Mucosa of rectum (tissue), 2 donors: ENCODE measurements at regions not wholly inside any gene's neighbourhood (a gene's known extent, or its start where the extent isn't known, plus 50 kb on each side); places are given as distances from the start of the nearest gene placed in this dataset.

Source experiments
- H3K27ac ChIP-seq, 2 donors: one replicate each; pipeline ENCODE4 v1.7.0; 2013; ENCODE audit warnings: inconsistent platforms in 2 of 2, low read depth in 2 of 2, low read length in 2 of 2
- H3K27me3 ChIP-seq, 2 donors: one replicate each; pipeline ENCODE4 v1.7.0; 2013; ENCODE audit warnings: low read length in 2 of 2; ENCODE audit not compliant: control insufficient read depth in 2 of 2, insufficient read depth in 2 of 2
- H3K36me3 ChIP-seq, 2 donors: one replicate each; pipeline ENCODE4 v1.7.0; 2013; ENCODE audit warnings: low read length in 2 of 2; ENCODE audit not compliant: control insufficient read depth in 2 of 2, insufficient read depth in 2 of 2
- H3K4me1 ChIP-seq, 2 donors: one replicate each; pipeline ENCODE4 v1.7.0; 2013; ENCODE audit warnings: low read length in 2 of 2, mild to moderate bottlenecking in 1 of 2; ENCODE audit not compliant: control insufficient read depth in 2 of 2, insufficient read depth in 2 of 2
- H3K4me3 ChIP-seq, 2 donors: one replicate each; pipeline ENCODE4 v1.7.0; 2013; ENCODE audit warnings: low read length in 2 of 2
- H3K9ac ChIP-seq, 2 donors: one replicate each; pipeline ENCODE4 v1.7.0; 2013; ENCODE audit warnings: low read length in 2 of 2, low read depth in 1 of 2, mild to moderate bottlenecking in 1 of 2
- H3K9me3 ChIP-seq, 2 donors: one replicate each; pipeline ENCODE4 v1.7.0; 2013; ENCODE audit warnings: low read length in 2 of 2; ENCODE audit not compliant: control insufficient read depth in 2 of 2
- donor health status: healthy.
- donor health status: Normal muscosa, but diverticular disease.

- Histone ChIP-seq H3K9me3 (no peaks in the 10 kb centered on the region), H3K27me3 (peaks cover 0 to 3% of the 10 kb centered on the region in 2 donors), H3K36me3 (no peaks in the 10 kb centered on the region), H3K9ac (no peak overlapping the region), H3K4me1 (no peaks in the 10 kb centered on the region), H3K27ac (no peak overlapping the region), H3K4me3 (no peak overlapping the region)
Observed at GRCh38 chr9:115593587-115594091, 475.7 kb upstream of the TNC start.

DNA sequence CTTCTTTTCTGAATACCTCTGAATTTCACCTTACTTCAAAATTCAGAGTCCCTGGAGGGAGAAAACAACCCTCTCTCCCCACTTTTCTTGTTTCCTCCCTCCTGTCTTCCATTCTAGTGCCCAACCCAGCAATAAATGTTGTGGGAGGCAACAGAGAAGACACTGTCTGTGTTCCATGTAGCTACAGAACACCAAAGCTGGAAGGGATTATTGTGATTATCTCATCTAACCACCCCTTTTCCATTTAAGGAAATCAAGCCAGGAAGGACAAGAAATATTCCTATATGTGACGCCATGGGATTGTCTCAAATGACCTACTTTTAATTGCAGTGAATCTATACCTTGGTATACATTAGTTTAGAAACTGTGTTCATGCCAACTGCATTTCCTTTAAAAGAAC, 476.6 kb upstream of the TNC start:
- Histone ChIP-seq H3K4me1 (no peaks in the 10 kb centered on the region), H3K27ac (no peak overlapping the region), H3K27me3 (peaks cover 0 to 3% of the 10 kb centered on the region in 2 donors), H3K4me3 (no peak overlapping the region), H3K9ac (no peak overlapping the region), H3K36me3 (no peaks in the 10 kb centered on the region), H3K9me3 (no peaks in the 10 kb centered on the region)

DNA sequence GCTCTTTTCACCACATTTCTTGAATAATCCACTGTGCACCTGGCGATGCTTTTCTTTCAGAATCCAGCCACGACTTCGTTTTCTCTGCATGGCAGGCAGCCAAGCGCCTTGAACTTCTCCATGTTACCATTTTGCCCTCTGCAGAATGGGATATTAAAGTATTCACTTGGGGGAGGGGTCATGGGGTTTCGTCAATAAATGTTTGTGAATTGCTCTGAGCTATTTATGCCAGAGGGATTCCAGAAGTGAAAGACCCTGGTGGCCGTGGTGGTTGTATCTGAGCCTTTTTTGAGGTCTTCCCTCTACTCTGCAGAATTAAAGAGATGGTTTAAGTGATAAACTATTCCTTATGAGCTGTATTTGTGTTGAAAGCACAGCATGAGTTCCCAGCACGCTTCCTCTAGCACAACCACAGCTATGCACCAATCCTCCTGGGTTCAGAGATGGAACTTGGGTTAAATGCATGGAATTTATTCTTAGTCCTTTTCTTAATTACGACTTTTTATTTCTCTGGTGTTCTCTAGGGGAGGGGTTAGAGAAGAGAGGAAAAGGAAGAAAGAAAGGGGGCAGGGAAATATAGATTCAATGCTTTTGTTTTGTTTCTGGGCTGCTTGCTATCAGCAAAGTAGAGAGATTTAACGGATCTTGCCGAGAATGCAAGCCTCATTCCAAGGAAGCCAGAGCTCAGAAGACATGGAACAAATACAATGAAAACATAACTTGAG, 478.2 kb upstream of the TNC start:
- Histone ChIP-seq H3K9me3 (no peaks in the 10 kb centered on the region), H3K4me1 (no peaks in the 10 kb centered on the region), H3K27me3 (peaks cover 0 to 3% of the 10 kb centered on the region in 2 donors), H3K4me3 (no peak overlapping the region), H3K27ac (peak overlapping the region in 1 of 2 donors; percentile 35), H3K9ac (no peak overlapping the region), H3K36me3 (no peaks in the 10 kb centered on the region)

GRCh38 chr9:115596746-115597080, 478.8 kb upstream of the TNC start:
- no peak overlapping the region for H3K9ac ChIP-seq
- H3K27ac ChIP-seq: peak overlapping the region in 1 of 2 donors; percentile 35

DNA sequence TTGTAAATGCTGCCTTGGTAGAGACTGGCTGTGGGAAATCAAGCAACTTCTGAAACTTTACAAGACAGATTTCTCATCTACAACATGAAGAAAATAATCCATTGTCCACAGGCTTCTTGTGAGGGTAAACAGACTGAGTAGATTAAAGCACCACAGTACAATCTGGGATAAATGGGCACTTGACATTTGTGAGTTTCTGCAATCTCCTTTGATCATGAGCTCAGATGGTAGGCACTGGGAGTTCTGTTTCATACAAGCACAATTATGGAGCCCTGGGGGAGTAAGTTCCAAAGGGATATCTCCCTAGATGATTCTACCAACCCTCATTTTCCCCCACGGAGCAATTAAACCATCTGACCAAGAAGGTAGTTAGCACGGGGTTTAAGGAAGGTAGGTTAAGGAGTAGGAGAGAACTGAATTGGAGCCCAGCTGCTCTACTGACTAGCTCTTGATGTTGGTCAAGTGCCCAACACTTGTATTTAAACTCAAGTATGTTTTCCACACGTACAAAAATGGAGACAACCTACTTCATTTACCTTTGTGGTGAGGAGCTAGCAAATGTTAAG, 479.5 kb upstream of the TNC start:
- H3K27me3 ChIP-seq: peaks cover 0 to 3% of the 10 kb centered on the region in 2 donors
- no peak overlapping the region for H3K4me3 ChIP-seq
- H3K4me1 ChIP-seq: no peaks in the 10 kb centered on the region
- H3K9ac ChIP-seq: no peak overlapping the region
- no peak overlapping the region for H3K27ac ChIP-seq
- H3K9me3 ChIP-seq: no peaks in the 10 kb centered on the region
- H3K36me3 ChIP-seq: no peaks in the 10 kb centered on the region

More at GRCh38 chr9:115596746-115597080, 478.8 kb upstream of the TNC start:
- Histone ChIP-seq H3K27me3 (peaks cover 0 to 3% of the 10 kb centered on the region in 2 donors), H3K36me3 (no peaks in the 10 kb centered on the region), H3K9me3 (no peaks in the 10 kb centered on the region), H3K4me3 (no peak overlapping the region), H3K4me1 (no peaks in the 10 kb centered on the region)

- Histone ChIP-seq H3K4me3 (no peak overlapping the region), H3K9ac (no peak overlapping the region), H3K27ac (no peak overlapping the region), H3K27me3 (peaks cover 0 to 3% of the 10 kb centered on the region in 2 donors), H3K4me1 (no peaks in the 10 kb centered on the region), H3K36me3 (no peaks in the 10 kb centered on the region), H3K9me3 (no peaks in the 10 kb centered on the region)
Observed at GRCh38 chr9:115598751-115599150, 480.8 kb upstream of the TNC start.

- Histone ChIP-seq H3K36me3 (no peaks in the 10 kb centered on the region), H3K4me3 (no peak overlapping the region), H3K27me3 (peaks cover 0 to 3% of the 10 kb centered on the region in 2 donors), H3K27ac (no peak overlapping the region), H3K9ac (no peak overlapping the region), H3K9me3 (no peaks in the 10 kb centered on the region), H3K4me1 (no peaks in the 10 kb centered on the region)
Observed at GRCh38 chr9:115599898-115600297, 481.9 kb upstream of the TNC start.

DNA sequence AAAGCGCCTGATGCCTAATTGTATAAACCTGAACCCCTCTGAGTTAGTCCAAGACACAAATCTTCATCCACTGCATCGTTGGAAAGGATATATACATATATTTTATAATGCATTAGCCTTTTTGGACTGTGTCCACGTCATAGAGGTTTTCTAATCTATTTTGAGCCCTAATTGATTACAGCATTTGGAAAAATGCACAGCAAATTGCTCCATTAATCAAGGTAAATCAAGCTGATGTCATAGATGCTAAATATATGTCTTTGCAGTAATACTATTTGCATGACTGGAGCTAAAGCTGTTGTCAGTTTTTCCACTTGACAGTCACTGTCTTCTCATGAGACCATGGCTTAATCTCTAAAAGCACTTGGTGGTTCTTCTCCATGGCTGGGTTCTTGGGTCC, 483.5 kb upstream of the TNC start:
- no peak overlapping the region for H3K9ac ChIP-seq
- H3K4me3 ChIP-seq: no peak overlapping the region
- H3K27me3 ChIP-seq: peaks cover 0 to 3% of the 10 kb centered on the region in 2 donors
- H3K27ac ChIP-seq: no peak overlapping the region
- no peaks in the 10 kb centered on the region for H3K9me3 ChIP-seq
- H3K36me3 ChIP-seq: no peaks in the 10 kb centered on the region
- H3K4me1 ChIP-seq: no peaks in the 10 kb centered on the region

DNA sequence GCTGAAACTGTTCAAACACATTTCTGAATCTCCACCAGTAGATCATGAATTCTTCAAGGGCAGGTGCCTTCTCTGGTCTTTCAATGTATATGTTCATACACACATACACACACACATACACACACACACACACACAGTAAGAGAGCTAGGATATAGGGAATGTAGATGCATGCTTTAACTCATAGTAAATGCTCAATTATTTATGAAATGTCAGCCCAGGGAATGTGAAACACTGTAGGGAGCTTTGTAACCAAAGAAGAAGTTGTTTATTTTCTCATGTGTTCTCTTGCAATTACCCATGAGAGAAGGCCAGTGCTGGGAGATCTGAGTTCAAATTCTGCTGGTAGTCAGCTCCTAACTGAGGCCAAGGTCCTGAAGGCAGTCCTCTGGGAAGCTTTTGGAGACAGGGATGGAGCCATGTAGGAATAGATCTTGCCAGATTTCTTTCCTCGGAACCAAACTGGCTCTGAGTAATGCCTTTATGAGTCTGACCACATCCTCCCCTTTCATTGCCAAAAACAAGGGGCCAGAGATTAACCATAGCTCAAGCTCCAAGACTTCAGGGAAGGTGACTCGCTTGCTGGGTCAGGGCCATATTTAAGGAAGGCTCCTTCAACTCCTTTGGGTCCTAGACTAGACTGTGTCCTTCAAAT, 487.0 kb upstream of the TNC start:
- Histone ChIP-seq H3K4me1 (no peaks in the 10 kb centered on the region), H3K4me3 (no peak overlapping the region), H3K36me3 (no peaks in the 10 kb centered on the region), H3K27me3 (no peaks in the 10 kb centered on the region), H3K9me3 (no peaks in the 10 kb centered on the region), H3K9ac (no peak overlapping the region), H3K27ac (no peak overlapping the region)

- Histone ChIP-seq H3K27ac (no peak overlapping the region), H3K27me3 (no peaks in the 10 kb centered on the region), H3K4me3 (no peak overlapping the region), H3K9ac (no peak overlapping the region), H3K9me3 (no peaks in the 10 kb centered on the region), H3K4me1 (no peaks in the 10 kb centered on the region), H3K36me3 (no peaks in the 10 kb centered on the region)
Observed at GRCh38 chr9:115606838-115607237, 488.9 kb upstream of the TNC start.
